Ishikawa (cell line): ENCODE measurements at regions not wholly inside any gene's neighbourhood (a gene's known extent, or its start where the extent isn't known, plus 50 kb on each side); places are given as distances from the start of the nearest gene placed in this dataset.

Experiments
- CREB1 ChIP-seq: IDR thresholded peaks from 2 replicates; pipeline ENCODE4 v1.6.1; 2012; ENCODE audit warnings: low read depth
- EP300 ChIP-seq: IDR thresholded peaks from 2 replicates; pipeline ENCODE4 v1.6.1; 2012; ENCODE audit warnings: borderline replicate concordance
- FOXM1 ChIP-seq: IDR thresholded peaks from 2 replicates; pipeline ENCODE4 v1.6.1; 2012; ENCODE audit warnings: low read depth, borderline replicate concordance
- TCF12 ChIP-seq: IDR thresholded peaks from 2 replicates; pipeline ENCODE4 v1.6.1; 2012; ENCODE audit warnings: low read depth
- TEAD4 ChIP-seq: IDR thresholded peaks from 2 replicates; pipeline ENCODE4 v1.6.1; 2012
- YY1 ChIP-seq: IDR thresholded peaks from 2 replicates; pipeline ENCODE4 v1.6.1; 2012; ENCODE audit warnings: low read depth
- TF ChIP-seq, protein P1 (sequence below): IDR thresholded peaks from 2 replicates; pipeline ENCODE4 v1.6.1; 2012; ENCODE audit warnings: low read depth, mild to moderate bottlenecking
- TF ChIP-seq, protein P2 (sequence below): IDR thresholded peaks from 2 replicates; pipeline ENCODE4 v1.6.1; 2012
- TF ChIP-seq, protein P3 (sequence below): IDR thresholded peaks from 2 replicates; pipeline ENCODE4 v1.6.1; 2012

DNA sequence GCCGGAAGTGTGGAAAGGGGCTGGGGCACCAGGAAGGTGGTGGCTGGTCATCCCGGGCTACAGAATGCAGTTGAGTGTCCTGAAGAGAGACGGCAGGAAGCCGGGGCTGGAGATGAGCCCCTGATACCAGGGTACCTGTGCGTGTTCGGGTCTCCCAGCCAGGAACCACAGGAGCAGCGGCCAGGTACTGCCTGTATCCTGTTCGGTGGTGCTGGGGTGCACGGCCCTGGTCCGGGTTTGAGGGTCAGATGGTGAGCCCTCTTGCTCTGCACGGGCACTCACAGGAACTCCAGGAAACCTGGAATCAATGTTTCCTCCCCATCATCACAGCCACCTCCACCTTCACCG, 253.1 kb upstream of the B3GAT1 start:
- TF ChIP-seq YY1 = no peak
- no peak for TF ChIP-seq TCF12
- TF ChIP-seq, protein P1, sequence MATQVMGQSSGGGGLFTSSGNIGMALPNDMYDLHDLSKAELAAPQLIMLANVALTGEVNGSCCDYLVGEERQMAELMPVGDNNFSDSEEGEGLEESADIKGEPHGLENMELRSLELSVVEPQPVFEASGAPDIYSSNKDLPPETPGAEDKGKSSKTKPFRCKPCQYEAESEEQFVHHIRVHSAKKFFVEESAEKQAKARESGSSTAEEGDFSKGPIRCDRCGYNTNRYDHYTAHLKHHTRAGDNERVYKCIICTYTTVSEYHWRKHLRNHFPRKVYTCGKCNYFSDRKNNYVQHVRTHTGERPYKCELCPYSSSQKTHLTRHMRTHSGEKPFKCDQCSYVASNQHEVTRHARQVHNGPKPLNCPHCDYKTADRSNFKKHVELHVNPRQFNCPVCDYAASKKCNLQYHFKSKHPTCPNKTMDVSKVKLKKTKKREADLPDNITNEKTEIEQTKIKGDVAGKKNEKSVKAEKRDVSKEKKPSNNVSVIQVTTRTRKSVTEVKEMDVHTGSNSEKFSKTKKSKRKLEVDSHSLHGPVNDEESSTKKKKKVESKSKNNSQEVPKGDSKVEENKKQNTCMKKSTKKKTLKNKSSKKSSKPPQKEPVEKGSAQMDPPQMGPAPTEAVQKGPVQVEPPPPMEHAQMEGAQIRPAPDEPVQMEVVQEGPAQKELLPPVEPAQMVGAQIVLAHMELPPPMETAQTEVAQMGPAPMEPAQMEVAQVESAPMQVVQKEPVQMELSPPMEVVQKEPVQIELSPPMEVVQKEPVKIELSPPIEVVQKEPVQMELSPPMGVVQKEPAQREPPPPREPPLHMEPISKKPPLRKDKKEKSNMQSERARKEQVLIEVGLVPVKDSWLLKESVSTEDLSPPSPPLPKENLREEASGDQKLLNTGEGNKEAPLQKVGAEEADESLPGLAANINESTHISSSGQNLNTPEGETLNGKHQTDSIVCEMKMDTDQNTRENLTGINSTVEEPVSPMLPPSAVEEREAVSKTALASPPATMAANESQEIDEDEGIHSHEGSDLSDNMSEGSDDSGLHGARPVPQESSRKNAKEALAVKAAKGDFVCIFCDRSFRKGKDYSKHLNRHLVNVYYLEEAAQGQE = no peak
- TF ChIP-seq, protein P2, sequence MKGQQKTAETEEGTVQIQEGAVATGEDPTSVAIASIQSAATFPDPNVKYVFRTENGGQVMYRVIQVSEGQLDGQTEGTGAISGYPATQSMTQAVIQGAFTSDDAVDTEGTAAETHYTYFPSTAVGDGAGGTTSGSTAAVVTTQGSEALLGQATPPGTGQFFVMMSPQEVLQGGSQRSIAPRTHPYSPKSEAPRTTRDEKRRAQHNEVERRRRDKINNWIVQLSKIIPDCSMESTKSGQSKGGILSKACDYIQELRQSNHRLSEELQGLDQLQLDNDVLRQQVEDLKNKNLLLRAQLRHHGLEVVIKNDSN = no peak
- no peak for TF ChIP-seq CREB1
- no peak for TF ChIP-seq TEAD4
- no peak for TF ChIP-seq EP300
- TF ChIP-seq, protein P3, sequence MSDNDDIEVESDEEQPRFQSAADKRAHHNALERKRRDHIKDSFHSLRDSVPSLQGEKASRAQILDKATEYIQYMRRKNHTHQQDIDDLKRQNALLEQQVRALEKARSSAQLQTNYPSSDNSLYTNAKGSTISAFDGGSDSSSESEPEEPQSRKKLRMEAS = no peak
- TF ChIP-seq FOXM1 = no peak
